HCT116 (cell line): ENCODE measurements at regions not wholly inside any gene's neighbourhood (a gene's known extent, or its start where the extent isn't known, plus 50 kb on each side); places are given as distances from the start of the nearest gene placed in this dataset.

ENCODE experiments used
- ATAC-seq: fragments of 200-7000 bp; cut with Tn5 transposase; 2 replicates; pipeline ENCODE4 v1.9.1; 2020; ENCODE audit warnings: mild to moderate bottlenecking, moderate library complexity
- BruUV-seq: library from RNA; stranded (reverse); fragments of 400-500 nt; replicated peaks from 2 replicates; lab custom pipeline; 2021; lab: Mats Ljungman, UMichigan
- CTCF ChIA-PET: fragments of 300-600 bp; sonication (Branson Sonifier 250); formaldehyde crosslinking; loops from one replicate; lab custom pipeline; 2021; ENCODE audit warnings: antibody characterized with exemption; lab: Charles Lee
- POLR2A ChIA-PET: fragments of 300-600, 350-600 bp; sonication (Branson Sonifier 250); formaldehyde crosslinking; loops from one replicate; lab custom pipeline; 2021; ENCODE audit warnings: antibody characterized with exemption; lab: Charles Lee
- RAD21 ChIA-PET, 2 experiments: fragments of 300-600 bp; sonication (Branson Sonifier 250); formaldehyde crosslinking; loops; one replicate each; lab custom pipeline; 2023; ENCODE audit warnings: low total read pairs in 2 of 2; ENCODE audit not compliant: uncharacterized antibody in 2 of 2, unreplicated experiment in 2 of 2, low non-redundant PET in 1 of 2; lab: Charles Lee
- DNase-seq: peaks from one replicate; pipeline ENCODE4 v3.0.0-alpha.2; 2010; ENCODE audit warnings: low read depth, low spot score
- H2AFZ ChIP-seq: fragments of 200-600 bp; shearing (Covaris generic), sonication (generic); 2 replicates; pipeline ENCODE4 v1.6.1; 2017; ENCODE audit warnings: low read depth, mixed run types, mixed read lengths, antibody characterized with exemption, low read length; ENCODE audit not compliant: poor library complexity, severe bottlenecking
- H3K27ac ChIP-seq: 2 replicates; pipeline ENCODE4 v1.5.1; 2012; ENCODE audit warnings: low read depth, low read length
- H3K27me3 ChIP-seq: fragments of 200-600 bp; sonication (generic); 2 replicates; pipeline ENCODE4 v1.6.1; 2016; ENCODE audit warnings: mixed run types, low read length, mixed read lengths; ENCODE audit not compliant: insufficient read depth
- H3K36me3 ChIP-seq, 2 experiments: fragments of 200-500 bp in 1 of 2; fragments of 200-600 bp in 1 of 2; sonication (Bioruptor generic) in 1 of 2; sonication (generic) in 1 of 2; 2 replicates each; pipeline versions ENCODE4 v1.5.1 to v1.6.1; 2014 to 2016; ENCODE audit warnings: low read length in 2 of 2, inconsistent platforms in 1 of 2, mixed read lengths in 1 of 2, mixed run types in 1 of 2; ENCODE audit not compliant: insufficient read depth in 2 of 2, control insufficient read depth in 1 of 2
- H3K4me1 ChIP-seq, 2 experiments: fragments of 200-600 bp in 1 of 2; sonication (generic) in 1 of 2; 2 replicates each; pipeline versions ENCODE4 v1.5.1 to v1.6.1; 2012 to 2017; ENCODE audit warnings: low read length in 2 of 2, inconsistent platforms in 1 of 2, mild to moderate bottlenecking in 1 of 2, mixed read lengths in 1 of 2, mixed run types in 1 of 2, moderate library complexity in 1 of 2; ENCODE audit not compliant: insufficient read depth in 2 of 2, control insufficient read depth in 1 of 2
- H3K4me2 ChIP-seq: fragments of 200-600 bp; sonication (generic); 2 replicates; pipeline ENCODE4 v1.6.1; 2017; ENCODE audit warnings: mixed run types, low read length, mixed read lengths
- H3K4me3 ChIP-seq, 2 experiments: fragments of 200-600 bp in 1 of 2; sonication (generic) in 1 of 2; replicated peaks in 1 of 2; 2 replicates each; pipeline ENCODE4 v1.5.1; 2011 to 2016; ENCODE audit warnings: low read length in 2 of 2, control low read depth in 1 of 2, low read depth in 1 of 2, mild to moderate bottlenecking in 1 of 2, mixed read lengths in 1 of 2, mixed run types in 1 of 2
- H3K79me2 ChIP-seq: fragments of 200-600 bp; sonication (generic); 2 replicates; pipeline ENCODE4 v1.6.1; 2017; ENCODE audit warnings: mild to moderate bottlenecking, mixed run types, low read length, moderate library complexity, mixed read lengths; ENCODE audit not compliant: insufficient read depth
- H3K9ac ChIP-seq: fragments of 200-600 bp; sonication (generic); 2 replicates; pipeline ENCODE4 v1.6.1; 2016; ENCODE audit warnings: low read length, mixed read lengths
- H3K9me2 ChIP-seq: fragments of 200-600 bp; sonication (generic), shearing (Covaris generic); 2 replicates; pipeline ENCODE4 v1.6.1; 2017; ENCODE audit warnings: mixed run types, mild to moderate bottlenecking, moderate library complexity; ENCODE audit not compliant: insufficient read depth
- H3K9me3 ChIP-seq, 2 experiments: fragments of 200-500 bp in 1 of 2; fragments of 200-600 bp in 1 of 2; sonication (Bioruptor generic) in 1 of 2; sonication (generic) in 1 of 2; 2 replicates each; pipeline ENCODE4 v1.6.1; 2014 to 2017; ENCODE audit warnings: low read length in 2 of 2, mixed read lengths in 2 of 2, inconsistent platforms in 1 of 2, low read depth in 1 of 2, mild to moderate bottlenecking in 1 of 2, mixed run types in 1 of 2, moderate library complexity in 1 of 2; ENCODE audit not compliant: control insufficient read depth in 1 of 2, insufficient read depth in 1 of 2
- H4K20me1 ChIP-seq: fragments of 200-600 bp; sonication (generic), shearing (Covaris generic); 2 replicates; pipeline ENCODE4 v1.6.1; 2017; ENCODE audit warnings: mixed run types, mild to moderate bottlenecking, moderate library complexity; ENCODE audit not compliant: insufficient read depth
- CBX3 ChIP-seq: IDR thresholded peaks from 2 replicates; pipeline ENCODE4 v1.6.1; 2012; ENCODE audit warnings: low read depth
- CEBPB ChIP-seq: IDR thresholded peaks from 2 replicates; pipeline ENCODE4 v1.6.1; 2012; ENCODE audit warnings: low read depth
- ELF1 ChIP-seq: IDR thresholded peaks from 2 replicates; pipeline ENCODE4 v1.6.1; 2012; ENCODE audit warnings: low read depth, borderline replicate concordance
- EZH2 ChIP-seq: fragments of 200-600 bp; sonication (generic); IDR thresholded peaks from 2 replicates; pipeline ENCODE4 v1.6.1; 2017; ENCODE audit warnings: antibody characterized with exemption, mixed run types
- FOSL1 ChIP-seq: IDR thresholded peaks from 2 replicates; pipeline ENCODE4 v1.6.1; 2012; ENCODE audit warnings: low read depth
- JUND ChIP-seq: IDR thresholded peaks from 2 replicates; pipeline ENCODE4 v1.6.1; 2012
- POLR2A ChIP-seq: IDR thresholded peaks from 2 replicates; pipeline ENCODE4 v1.7.0; 2011; ENCODE audit warnings: borderline replicate concordance; ENCODE audit not compliant: insufficient read depth, insufficient read length; ENCODE audit errors: extremely low read depth
- RAD21 ChIP-seq: IDR thresholded peaks from 2 replicates; pipeline ENCODE4 v1.6.1; 2012; ENCODE audit warnings: low read depth, mild to moderate bottlenecking
- SIN3A ChIP-seq: IDR thresholded peaks from 2 replicates; pipeline ENCODE4 v1.6.1; 2012; ENCODE audit warnings: low read depth
- SRF ChIP-seq: IDR thresholded peaks from 2 replicates; pipeline ENCODE4 v1.6.1; 2012; ENCODE audit warnings: low read depth
- ZFX ChIP-seq: fragments of 450-650 bp; IDR thresholded peaks from 2 replicates; pipeline ENCODE4 v1.6.1; 2017
- intact Hi-C: fragments of 100-400 bp; cut with micrococcal nuclease; formaldehyde crosslinking; loops from 2 replicates; pipeline ENCODE4 v1.10.0; 2022
- TF ChIP-seq, protein P1 (sequence below): IDR thresholded peaks from 2 replicates; pipeline ENCODE4 v1.6.1; 2011; ENCODE audit warnings: mild to moderate bottlenecking, low read length, moderate library complexity; ENCODE audit not compliant: insufficient replicate concordance; ENCODE audit errors: extremely low read depth
- TF ChIP-seq, protein P2 (sequence below), 3 experiments: fragments of 200-600 bp in 1 of 3; sonication (generic) in 1 of 3; IDR thresholded peaks in 2 of 3; conservative IDR thresholded peaks in 1 of 3; 2 replicates each; pipeline ENCODE4 v1.5.1; 2012 to 2017; ENCODE audit warnings: low read depth in 2 of 3, low read length in 2 of 3, antibody characterized with exemption in 1 of 3, borderline replicate concordance in 1 of 3, control low read depth in 1 of 3, mild to moderate bottlenecking in 1 of 3, mixed read lengths in 1 of 3, mixed run types in 1 of 3, moderate library complexity in 1 of 3; ENCODE audit not compliant: insufficient read depth in 1 of 3

DNA sequence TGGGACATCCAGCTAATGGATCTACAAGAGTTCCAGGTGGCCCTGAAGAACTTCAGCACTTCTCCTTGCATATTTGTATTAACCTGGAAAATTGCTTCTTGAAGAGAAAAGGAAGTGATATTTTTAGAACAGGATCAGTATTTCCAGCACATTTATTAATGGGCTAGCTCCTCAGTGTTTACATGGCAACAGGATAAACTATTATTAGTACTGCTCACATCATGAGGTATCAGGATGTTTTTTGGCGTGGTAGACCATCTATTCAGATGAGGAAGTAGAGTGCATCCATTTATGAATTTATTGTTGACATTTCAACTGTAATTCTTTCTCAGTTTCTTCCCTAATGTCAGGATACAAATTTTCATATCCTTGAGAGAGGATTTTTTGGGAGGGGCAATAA, 144.4 kb downstream of the KCNRG start:
- Histone ChIP-seq H3K27ac (no peak overlapping the region), H3K79me2 (no peaks in the 10 kb centered on the region), H3K9me3 (no peaks in the 10 kb centered on the region), H2AFZ (no peak overlapping the region), H3K4me3 (no peak overlapping the region), H3K36me3 (no peaks in the 10 kb centered on the region), H4K20me1 (no peaks in the 10 kb centered on the region), H3K9ac (no peak overlapping the region), H3K27me3 (no peaks in the 10 kb centered on the region), H3K4me2 (no peak overlapping the region), H3K4me1 (no peaks in the 10 kb centered on the region), H3K9me2 (0 out of 2 replicates have a peak, but pooled peaks cover 3% of the 10 kb centered on the region)
- intact Hi-C loops = no loop called here
- DNase-seq = no peak
- CTCF ChIA-PET = no interaction called here
- POLR2A ChIA-PET = no interaction called here
- ATAC-seq = no peak
- no TSS peak for BruUV-seq
- no peak for TF ChIP-seq SRF
- RAD21 ChIA-PET = no interaction called here

DNA sequence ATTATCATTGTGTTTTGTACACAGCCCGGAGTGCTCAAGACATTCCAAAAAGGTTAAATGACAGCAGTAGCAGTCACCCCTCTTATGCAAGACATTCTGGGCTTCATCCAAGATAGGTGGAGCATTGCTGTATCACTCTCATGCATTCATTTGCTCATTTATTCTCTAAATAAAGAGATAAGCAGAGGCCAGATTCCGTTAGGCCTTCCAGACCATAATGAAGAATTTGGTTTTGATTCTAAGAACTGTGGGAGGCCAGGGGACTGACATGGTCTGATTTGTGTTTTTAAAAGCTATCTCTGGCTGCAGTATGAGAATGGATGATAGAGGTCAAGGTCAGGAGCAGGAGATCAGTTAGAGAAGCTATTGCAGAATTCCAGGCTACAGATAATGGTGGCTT, 145.8 kb downstream of the KCNRG start:
- Histone ChIP-seq H3K9me3 (no peaks in the 10 kb centered on the region), H3K27me3 (no peaks in the 10 kb centered on the region), H3K4me1 (no peaks in the 10 kb centered on the region), H3K27ac (no peak overlapping the region), H3K4me3 (no peak overlapping the region), H3K9ac (no peak overlapping the region), H3K4me2 (no peak overlapping the region), H3K36me3 (no peaks in the 10 kb centered on the region), H2AFZ (no peak overlapping the region), H4K20me1 (no peaks in the 10 kb centered on the region), H3K79me2 (no peaks in the 10 kb centered on the region), H3K9me2 (0 out of 2 replicates have a peak, but pooled peaks cover 3% of the 10 kb centered on the region)
- POLR2A ChIA-PET = no interaction called here
- no peak for DNase-seq
- intact Hi-C loops = no loop called here
- RAD21 ChIA-PET = no interaction called here
- no TSS peak for BruUV-seq
- TF ChIP-seq SIN3A (no peak), EZH2 (no peak), POLR2A (no peak), ZFX (no peak), RAD21 (no peak), JUND (no peak), CEBPB (no peak), ELF1 (no peak), CBX3 (no peak), FOSL1 (no peak)
- TF ChIP-seq, protein P1, sequence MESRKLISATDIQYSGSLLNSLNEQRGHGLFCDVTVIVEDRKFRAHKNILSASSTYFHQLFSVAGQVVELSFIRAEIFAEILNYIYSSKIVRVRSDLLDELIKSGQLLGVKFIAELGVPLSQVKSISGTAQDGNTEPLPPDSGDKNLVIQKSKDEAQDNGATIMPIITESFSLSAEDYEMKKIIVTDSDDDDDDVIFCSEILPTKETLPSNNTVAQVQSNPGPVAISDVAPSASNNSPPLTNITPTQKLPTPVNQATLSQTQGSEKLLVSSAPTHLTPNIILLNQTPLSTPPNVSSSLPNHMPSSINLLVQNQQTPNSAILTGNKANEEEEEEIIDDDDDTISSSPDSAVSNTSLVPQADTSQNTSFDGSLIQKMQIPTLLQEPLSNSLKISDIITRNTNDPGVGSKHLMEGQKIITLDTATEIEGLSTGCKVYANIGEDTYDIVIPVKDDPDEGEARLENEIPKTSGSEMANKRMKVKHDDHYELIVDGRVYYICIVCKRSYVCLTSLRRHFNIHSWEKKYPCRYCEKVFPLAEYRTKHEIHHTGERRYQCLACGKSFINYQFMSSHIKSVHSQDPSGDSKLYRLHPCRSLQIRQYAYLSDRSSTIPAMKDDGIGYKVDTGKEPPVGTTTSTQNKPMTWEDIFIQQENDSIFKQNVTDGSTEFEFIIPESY = no peak
- TF ChIP-seq, protein P2, sequence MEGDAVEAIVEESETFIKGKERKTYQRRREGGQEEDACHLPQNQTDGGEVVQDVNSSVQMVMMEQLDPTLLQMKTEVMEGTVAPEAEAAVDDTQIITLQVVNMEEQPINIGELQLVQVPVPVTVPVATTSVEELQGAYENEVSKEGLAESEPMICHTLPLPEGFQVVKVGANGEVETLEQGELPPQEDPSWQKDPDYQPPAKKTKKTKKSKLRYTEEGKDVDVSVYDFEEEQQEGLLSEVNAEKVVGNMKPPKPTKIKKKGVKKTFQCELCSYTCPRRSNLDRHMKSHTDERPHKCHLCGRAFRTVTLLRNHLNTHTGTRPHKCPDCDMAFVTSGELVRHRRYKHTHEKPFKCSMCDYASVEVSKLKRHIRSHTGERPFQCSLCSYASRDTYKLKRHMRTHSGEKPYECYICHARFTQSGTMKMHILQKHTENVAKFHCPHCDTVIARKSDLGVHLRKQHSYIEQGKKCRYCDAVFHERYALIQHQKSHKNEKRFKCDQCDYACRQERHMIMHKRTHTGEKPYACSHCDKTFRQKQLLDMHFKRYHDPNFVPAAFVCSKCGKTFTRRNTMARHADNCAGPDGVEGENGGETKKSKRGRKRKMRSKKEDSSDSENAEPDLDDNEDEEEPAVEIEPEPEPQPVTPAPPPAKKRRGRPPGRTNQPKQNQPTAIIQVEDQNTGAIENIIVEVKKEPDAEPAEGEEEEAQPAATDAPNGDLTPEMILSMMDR (IDR thresholded peaks at IDR 0.05 in 2 of 3, conservative IDR thresholded peaks at IDR 0.05 in 1 of 3; ENCODE audit: borderline replicate concordance in 1 of 3, insufficient read depth in 1 of 3, low read depth in 2 of 3, low read length in 2 of 3) = no peak
- CTCF ChIA-PET = no interaction called here
- no peak for ATAC-seq
